IPS-11a (cell line): ENCODE measurements at regions not wholly inside any gene's neighbourhood (a gene's known extent, or its start where the extent isn't known, plus 50 kb on each side); places are given as distances from the start of the nearest gene placed in this dataset.

Source experiments
- H3K4me3 ChIP-seq: one replicate; pipeline ENCODE4 v1.5.1; 2013; ENCODE audit warnings: low read depth, low read length, control low read depth

GRCh38 chr6:138691595-138692057 lies 81.9 kb upstream of the CCDC28A start:
- H3K4me3 ChIP-seq: peak overlapping the region; percentile 88

DNA sequence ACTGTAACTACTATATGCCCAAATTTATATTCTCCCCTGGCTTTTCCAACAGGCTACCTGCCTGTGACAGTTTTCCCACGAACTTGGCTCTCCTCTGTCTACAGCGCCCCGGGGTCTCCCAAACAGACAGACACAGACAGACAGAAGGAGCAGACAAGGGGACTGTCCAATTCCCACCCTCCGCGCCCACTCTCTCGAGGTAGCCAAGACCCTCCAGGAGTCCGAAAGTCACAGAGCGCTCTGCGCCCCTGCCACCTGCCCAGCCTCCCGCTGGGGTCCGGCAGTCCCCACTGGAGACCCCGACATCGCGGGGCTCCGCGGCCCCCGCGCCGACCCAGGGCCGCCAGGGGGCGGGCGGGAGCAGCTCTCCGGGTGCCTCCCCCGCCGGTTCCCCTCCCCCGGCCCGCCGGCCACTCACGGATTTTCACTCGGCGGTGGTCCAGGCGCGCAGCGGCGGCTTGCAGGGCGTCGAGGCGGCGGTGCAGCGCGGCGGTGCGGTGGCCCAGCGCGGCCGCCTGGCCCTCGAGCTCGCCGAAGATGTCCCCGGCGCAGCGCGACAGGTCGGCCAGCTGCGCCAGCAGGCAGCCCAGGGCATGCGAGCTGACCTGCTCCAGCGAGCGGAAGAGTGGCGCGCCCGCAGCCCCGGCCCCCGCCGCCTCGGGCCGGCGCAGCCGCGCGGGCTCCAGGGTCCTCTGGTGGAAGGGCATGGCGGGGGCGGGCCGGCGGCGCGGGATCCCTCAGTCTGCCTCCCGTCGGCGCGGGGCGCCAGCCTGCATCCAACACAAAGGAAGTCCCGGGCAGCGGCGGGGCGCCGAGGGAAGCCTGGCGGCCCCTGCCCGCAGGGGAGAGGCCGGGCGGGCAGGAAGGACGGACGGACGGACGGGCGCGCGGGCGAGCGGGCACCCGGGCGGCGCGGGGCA lies 81.3 kb upstream of the CCDC28A start:
- H3K4me3 ChIP-seq: peak overlapping the region; percentile 88

DNA sequence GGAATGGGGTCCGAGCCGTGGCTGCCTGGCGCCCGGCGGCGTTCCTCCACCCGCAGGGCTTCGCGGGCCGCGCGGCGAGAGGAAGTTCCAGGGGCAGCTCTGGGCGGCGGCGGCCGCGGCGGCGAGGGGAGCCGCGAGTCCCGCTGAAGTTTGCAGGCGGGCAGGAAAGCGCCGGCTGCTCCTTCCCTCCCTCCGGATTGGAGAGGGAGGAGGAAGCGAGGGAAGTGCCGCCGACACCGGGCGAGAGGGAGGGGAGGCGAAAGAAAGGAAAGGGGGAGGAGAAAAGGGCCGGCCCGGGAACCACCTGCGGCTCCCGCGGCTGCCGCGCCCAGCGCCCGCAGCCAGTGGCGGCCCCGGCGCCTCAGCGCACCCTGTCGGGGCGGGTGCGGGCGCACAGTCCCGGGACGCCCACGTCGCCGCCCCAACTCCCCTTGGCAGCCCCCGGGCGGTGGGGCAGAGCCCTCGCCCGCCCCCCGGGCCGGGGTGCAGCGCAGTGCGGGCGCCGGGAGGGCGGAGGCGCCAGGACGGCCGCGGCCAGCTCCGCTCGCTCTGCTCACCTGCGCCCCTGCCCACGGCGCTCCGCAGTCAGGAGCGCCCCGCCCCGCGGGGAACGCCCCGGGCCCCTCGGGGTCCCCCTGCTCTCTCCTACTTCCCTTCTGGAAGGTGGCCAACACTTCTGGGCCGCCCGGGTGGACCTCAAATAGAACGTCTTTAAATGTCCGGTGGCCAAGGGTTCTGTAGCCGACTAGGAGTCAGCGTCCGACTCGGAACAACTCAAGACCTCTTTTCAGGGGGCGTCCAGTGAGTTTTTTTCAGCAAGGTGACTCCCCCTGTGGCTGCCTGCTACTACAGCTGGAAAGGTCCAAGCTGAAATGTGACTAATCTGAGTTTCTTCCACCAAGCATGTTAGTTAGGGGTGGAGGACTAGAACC lies 80.3 kb upstream of the CCDC28A start:
- H3K4me3 ChIP-seq: peak overlapping the region; percentile 88

DNA sequence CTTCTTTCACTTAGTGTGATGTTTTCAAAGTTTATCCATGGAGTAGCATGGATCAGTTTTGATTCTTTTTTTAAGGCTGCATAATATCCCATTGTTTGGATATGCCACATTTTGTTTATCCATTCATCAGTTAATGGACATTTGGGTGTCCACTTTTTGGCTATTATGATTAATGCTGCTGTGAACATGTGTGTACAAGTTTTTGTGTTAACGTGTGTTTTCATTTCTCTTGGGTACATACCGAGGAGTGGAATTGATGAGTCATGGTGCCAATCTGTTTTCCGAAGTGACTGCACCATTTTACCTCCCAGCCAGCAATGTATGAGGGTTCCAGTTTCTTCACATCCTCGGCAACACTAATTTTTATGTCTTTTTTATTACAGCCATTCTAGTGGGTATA lies 78.4 kb upstream of the CCDC28A start:
- no peak overlapping the region for H3K4me3 ChIP-seq

DNA sequence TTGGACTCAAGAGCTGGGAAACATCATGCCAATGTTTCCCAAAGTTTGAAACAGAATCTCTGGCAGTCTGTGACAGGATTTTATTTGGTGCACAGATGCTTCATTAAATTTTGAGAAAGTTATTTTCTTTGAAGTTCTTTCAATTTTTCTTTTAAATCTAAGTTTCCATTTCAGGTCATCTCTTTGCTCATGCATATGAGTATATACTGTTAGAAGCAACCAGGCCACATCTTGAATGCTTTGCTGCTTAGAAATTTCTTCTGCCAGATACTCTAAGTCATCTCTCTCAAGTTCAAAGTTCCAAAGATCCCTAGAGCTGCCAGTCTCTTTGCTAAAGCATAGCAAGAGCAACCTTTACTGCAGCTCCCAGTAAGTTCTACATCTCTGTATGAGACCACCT lies 59.1 kb upstream of the CCDC28A start:
- H3K4me3 ChIP-seq: no peak overlapping the region

DNA sequence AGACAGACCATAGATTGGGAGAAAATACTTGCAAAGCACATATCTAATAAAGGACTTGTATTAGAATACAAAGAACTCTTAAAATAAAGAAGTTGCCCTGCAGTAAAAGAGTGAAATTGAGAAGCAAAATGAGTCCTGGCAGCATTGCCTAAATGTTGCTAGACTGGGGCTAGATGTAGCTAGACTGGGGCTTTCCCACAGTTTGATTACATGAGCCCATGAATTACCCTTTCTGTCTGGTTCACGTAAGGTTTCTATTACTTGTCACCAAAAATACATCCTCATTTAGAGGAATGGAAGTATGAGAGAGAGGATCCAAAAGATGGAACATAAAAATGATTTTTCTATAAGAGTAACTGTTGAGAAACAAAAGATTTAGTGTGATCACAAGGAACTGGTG lies 57.6 kb upstream of the CCDC28A start:
- H3K4me3 ChIP-seq: no peak overlapping the region

DNA sequence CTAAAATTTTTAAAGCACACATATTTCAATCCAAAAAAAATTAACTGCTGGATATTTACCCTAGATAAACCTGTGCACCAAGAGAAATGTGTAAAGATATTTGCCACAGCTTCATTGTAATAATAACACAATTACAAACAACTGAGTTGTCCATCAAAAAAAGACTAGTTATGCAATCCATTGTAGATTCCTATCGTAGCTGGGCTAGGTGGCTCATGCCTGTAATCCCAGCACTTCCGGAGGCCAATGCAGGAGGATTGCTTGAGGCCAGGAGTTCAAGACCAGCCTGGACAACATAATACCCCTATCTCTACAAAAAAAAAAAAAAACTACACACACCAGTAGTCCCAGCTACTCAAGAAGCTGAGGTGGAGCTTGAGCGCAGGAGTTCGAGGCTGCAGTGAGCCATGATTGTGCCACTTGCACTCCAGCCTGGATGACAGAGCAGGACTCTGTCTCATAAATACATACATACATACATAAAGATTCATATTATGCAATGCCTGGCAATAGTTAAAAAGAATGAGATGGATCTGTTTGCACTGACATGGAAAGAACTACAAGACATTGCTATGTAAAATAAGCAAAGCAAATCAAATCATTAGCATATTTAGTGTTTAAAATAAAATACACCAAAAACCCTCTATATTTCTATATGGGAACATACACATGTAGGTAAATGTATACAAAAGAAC lies 56.5 kb upstream of the CCDC28A start:
- H3K4me3 ChIP-seq: no peak overlapping the region

DNA sequence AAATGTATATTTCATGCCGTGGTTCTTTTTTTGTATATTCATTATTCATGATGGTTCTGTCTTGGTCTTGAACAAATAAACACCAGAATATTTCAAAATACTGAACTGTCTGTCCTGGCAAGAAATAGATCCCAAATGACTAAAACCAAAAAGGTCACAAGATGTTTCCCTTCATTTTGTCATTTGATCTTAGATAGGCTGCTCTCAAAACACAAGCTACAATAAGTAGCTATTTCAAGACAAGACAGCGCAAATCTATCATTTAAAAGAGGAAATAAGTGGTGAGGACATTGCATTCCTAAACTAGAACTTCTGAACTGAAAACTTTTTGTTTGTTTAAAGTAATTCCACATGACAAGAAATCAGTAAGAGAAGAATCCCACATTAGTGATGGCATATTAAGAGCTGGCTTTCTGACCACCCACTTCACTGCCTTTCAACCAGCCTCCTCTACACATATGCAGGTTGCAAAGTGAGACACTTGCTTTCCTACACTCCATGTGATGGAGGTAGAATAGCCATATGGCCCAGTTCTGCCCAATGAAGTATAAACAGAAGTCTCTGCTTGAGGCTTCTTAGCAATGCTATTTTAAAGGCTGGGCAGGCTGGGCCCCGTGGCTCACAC lies 54.4 kb upstream of the CCDC28A start:
- no peak overlapping the region for H3K4me3 ChIP-seq

DNA sequence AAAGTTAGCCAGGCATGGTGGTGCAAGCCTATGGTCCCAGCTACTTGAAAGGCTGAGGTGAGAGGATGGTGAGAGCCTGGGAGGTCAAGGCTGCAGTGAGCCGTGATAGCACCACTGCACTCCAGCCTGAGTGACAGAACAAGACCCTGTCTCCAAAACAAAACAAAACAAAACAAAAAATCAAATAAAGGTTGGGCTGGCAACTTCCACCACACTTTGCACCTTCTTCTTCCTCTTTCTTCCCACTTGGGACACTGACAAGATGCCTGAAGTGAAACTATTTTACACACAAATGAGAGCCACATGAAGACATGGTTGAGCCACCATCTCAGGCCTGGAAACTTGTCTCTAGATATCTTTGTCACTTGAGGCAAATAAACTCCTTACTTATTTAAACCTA lies 53.8 kb upstream of the CCDC28A start:
- H3K4me3 ChIP-seq: no peak overlapping the region

- H3K4me3 ChIP-seq: no peak overlapping the region
Measured at GRCh38 chr6:138722425-138723371, 50.9 kb upstream of the CCDC28A start.
